Right lobe of liver (tissue), 6 donors: ENCODE measurements at regions not wholly inside any gene's neighbourhood (a gene's known extent, or its start where the extent isn't known, plus 50 kb on each side); places are given as distances from the start of the nearest gene placed in this dataset.

Source experiments
- ATAC-seq, 4 donors: fragments of 200-7000 bp; cut with Tn5 transposase; one replicate each; pipeline ENCODE4 v1.9.1; 2020; ENCODE audit warnings: mild to moderate bottlenecking in 4 of 4, moderate library complexity in 4 of 4
- DNase-seq, 3 donors: peaks; one replicate each; pipeline ENCODE4 v3.0.0-alpha.2; 2020
- H3K27ac ChIP-seq, 3 donors: fragments of 200-600 bp; one replicate each; pipeline ENCODE4 v1.8.0; 2022
- H3K27me3 ChIP-seq, 2 donors: fragments of 200-600 bp; one replicate each; pipeline ENCODE4 v1.8.0; 2022
- H3K36me3 ChIP-seq, 4 donors: fragments of 200-600 bp; sonication (generic) in 1 of 4; one replicate each; pipeline versions ENCODE4 v1.5.1 to v1.8.0; 2017 to 2022; ENCODE audit warnings: control low read depth in 1 of 4
- H3K4me1 ChIP-seq, 4 donors: fragments of 200-600 bp; sonication (generic) in 1 of 4; one replicate each; pipeline versions ENCODE4 v1.5.1 to v1.8.0; 2017 to 2022; ENCODE audit warnings: control low read depth in 1 of 4
- H3K4me3 ChIP-seq, 3 donors: fragments of 200-600 bp; one replicate each; pipeline ENCODE4 v1.8.0; 2022
- H3K9me3 ChIP-seq, 4 donors: fragments of 200-600 bp; sonication (generic) in 1 of 4; one replicate each; pipeline versions ENCODE4 v1.5.1 to v1.8.0; 2017 to 2022; ENCODE audit warnings: control low read depth in 1 of 4
- POLR2A ChIP-seq: fragments of 450-650 bp; IDR thresholded peaks from one replicate; pipeline ENCODE4 v1.6.1; 2017; ENCODE audit warnings: antibody characterized with exemption, mild to moderate bottlenecking
- WGBS: methylation state at CpG from one replicate; pipeline ENCODE4 v1.1.6; 2018; ENCODE audit warnings: low coverage, low lambda C conversion rate; ENCODE audit not compliant: insufficient coverage; ENCODE audit errors: missing lambda C conversion rate; 5-methylcytosine and 5-hydroxymethylcytosine counted together
- intact Hi-C, 2 donors: fragments of 100-400 bp; cut with DNase I; formaldehyde crosslinking; loops; one replicate each; pipeline versions ENCODE4 v1.11.2 to v1.14.1; 2022
- TF ChIP-seq, protein P1 (sequence below), 4 donors: fragments of 200-600 bp in 3 of 4; fragments of 450-650 bp in 1 of 4; IDR thresholded peaks; one replicate each; pipeline versions ENCODE4 v1.5.1 to v1.8.0; 2016 to 2022; ENCODE audit warnings: antibody characterized with exemption in 4 of 4, mild to moderate bottlenecking in 2 of 4
- donor health status: DM: no; HTN: yes; CAD: no.
- donor health status: DM: no; HTN: no; CAD: no.
- donor health status: DM: no; HTN: no; CAD: no.
- donor health status: DM: no; HTN: yes; CAD: no.
- donor health status: DM: no; HTN: yes; CAD: no.

DNA sequence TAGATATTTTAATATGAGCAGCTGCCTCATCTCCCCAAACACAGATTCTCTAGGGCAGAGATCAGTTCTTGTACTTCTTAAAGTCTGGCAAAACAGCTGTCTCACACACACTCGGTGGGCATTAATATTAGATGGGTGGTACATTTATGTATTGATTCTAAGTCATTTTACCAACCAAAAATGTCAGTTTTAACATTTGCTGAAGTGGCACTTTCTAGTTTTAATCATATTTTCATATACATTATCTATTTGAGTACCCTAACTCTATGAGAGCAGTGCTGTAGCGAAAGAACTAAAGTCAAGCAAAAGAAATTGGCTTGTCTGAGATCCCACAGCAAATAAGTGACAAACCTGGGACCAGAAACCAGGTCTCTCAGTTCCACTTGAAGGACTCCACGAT lies 134.5 kb upstream of the SPRY1 start:
- Histone ChIP-seq H3K36me3 (no peaks in the 10 kb centered on the region), H3K27ac (no peak overlapping the region), H3K4me1 (no peaks in the 10 kb centered on the region), H3K27me3 (no peaks in the 10 kb centered on the region), H3K4me3 (no peak overlapping the region), H3K9me3 (no peaks in the 10 kb centered on the region)
- DNase-seq (no peak), ATAC-seq (no peak)
- TF ChIP-seq POLR2A = no peak
- TF ChIP-seq, protein P1, sequence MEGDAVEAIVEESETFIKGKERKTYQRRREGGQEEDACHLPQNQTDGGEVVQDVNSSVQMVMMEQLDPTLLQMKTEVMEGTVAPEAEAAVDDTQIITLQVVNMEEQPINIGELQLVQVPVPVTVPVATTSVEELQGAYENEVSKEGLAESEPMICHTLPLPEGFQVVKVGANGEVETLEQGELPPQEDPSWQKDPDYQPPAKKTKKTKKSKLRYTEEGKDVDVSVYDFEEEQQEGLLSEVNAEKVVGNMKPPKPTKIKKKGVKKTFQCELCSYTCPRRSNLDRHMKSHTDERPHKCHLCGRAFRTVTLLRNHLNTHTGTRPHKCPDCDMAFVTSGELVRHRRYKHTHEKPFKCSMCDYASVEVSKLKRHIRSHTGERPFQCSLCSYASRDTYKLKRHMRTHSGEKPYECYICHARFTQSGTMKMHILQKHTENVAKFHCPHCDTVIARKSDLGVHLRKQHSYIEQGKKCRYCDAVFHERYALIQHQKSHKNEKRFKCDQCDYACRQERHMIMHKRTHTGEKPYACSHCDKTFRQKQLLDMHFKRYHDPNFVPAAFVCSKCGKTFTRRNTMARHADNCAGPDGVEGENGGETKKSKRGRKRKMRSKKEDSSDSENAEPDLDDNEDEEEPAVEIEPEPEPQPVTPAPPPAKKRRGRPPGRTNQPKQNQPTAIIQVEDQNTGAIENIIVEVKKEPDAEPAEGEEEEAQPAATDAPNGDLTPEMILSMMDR (IDR thresholded peaks at IDR 0.05) = no peak
- intact Hi-C loops = no loop called here
- 83% methylated on average over 3 of the region's 3 CpGs for WGBS

DNA sequence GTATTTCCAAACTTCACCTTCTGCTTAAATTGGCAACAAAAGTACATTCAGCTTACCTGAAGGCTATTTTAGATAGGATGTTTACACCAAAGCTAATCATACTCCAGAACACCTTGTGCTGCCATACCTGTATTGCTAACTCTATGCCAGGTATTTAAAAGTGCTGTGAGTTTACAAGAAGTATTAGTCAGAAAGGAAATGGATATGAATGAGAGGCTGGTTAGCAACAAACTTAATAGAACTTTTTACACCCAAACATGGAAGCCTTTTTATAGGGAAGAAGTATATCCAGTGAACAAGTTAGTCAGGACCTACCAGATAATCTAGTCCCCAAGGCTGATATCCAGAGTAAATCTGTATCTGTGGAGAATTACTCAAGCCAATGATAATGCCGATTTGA lies 131.2 kb upstream of the SPRY1 start:
- Histone ChIP-seq H3K4me1 (no peaks in the 10 kb centered on the region), H3K9me3 (no peaks in the 10 kb centered on the region), H3K27ac (no peak overlapping the region), H3K36me3 (no peaks in the 10 kb centered on the region), H3K4me3 (no peak overlapping the region), H3K27me3 (no peaks in the 10 kb centered on the region)
- ATAC-seq (no peak), DNase-seq (no peak)
- 86% methylated on average over 1 of the region's 1 CpG for WGBS
- intact Hi-C loops = no loop called here
- TF ChIP-seq POLR2A = no peak
- TF ChIP-seq, protein P1 (IDR thresholded peaks at IDR 0.05) = no peak

- no peak for ATAC-seq
- TF ChIP-seq, protein P1 (IDR thresholded peaks at IDR 0.05) = no peak
- no peak for TF ChIP-seq POLR2A
- no peak overlapping the region for H3K27ac ChIP-seq
Observed at GRCh38 chr4:123266221-123266620, 130.4 kb upstream of the SPRY1 start.

DNA sequence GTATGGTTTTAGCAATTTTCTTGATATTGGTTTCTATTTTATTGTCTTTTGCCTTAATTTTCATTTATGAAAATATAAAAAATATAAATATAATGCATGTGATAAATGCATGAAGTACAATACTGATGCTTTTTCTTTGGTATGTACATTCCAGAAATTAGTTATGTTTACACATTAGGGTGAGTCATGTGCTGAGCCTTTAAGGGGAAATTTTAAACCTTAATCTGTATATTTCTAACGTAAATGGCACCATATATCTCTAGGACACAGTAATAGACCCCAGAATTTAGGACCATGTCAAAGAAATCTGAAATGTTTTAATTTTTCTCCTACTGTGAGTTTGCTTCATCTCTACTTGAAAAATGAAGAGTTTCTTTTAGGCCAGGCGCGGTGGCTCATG lies 117.8 kb upstream of the SPRY1 start:
- DNase-seq (no peak), ATAC-seq (no peak)
- 96% methylated on average over 3 of the region's 3 CpGs for WGBS
- Histone ChIP-seq H3K36me3 (no peaks in the 10 kb centered on the region), H3K9me3 (no peaks in the 10 kb centered on the region), H3K27me3 (no peaks in the 10 kb centered on the region), H3K27ac (no peak overlapping the region), H3K4me3 (no peak overlapping the region), H3K4me1 (no peaks in the 10 kb centered on the region)
- intact Hi-C loops = no loop called here
- TF ChIP-seq, protein P1 (IDR thresholded peaks at IDR 0.05) = no peak
- TF ChIP-seq POLR2A = no peak

More at GRCh38 chr4:123266221-123266620, 130.4 kb upstream of the SPRY1 start:
- Histone ChIP-seq H3K27me3 (no peaks in the 10 kb centered on the region), H3K4me1 (no peaks in the 10 kb centered on the region), H3K4me3 (no peak overlapping the region), H3K9me3 (no peaks in the 10 kb centered on the region), H3K36me3 (no peaks in the 10 kb centered on the region)
- no peak for DNase-seq
- intact Hi-C loops = no loop called here

GRCh38 chr4:123283371-123283895 lies 113.2 kb upstream of the SPRY1 start:
- no peaks in the 10 kb centered on the region for H3K9me3 ChIP-seq
- H3K27me3 ChIP-seq = no peaks in the 10 kb centered on the region
- H3K4me3 ChIP-seq = no peak overlapping the region
- H3K4me1 ChIP-seq = no peaks in the 10 kb centered on the region
- DNase-seq (no peak), ATAC-seq (no peak)
- intact Hi-C loops = no loop called here
- no peaks in the 10 kb centered on the region for H3K36me3 ChIP-seq
- TF ChIP-seq POLR2A = no peak
- TF ChIP-seq, protein P1 (IDR thresholded peaks at IDR 0.05) = no peak
- no peak overlapping the region for H3K27ac ChIP-seq
- WGBS = 100% methylated on average over 3 of the region's 3 CpGs
